ENCODE measurements at regions not wholly inside any gene's neighbourhood (a gene's known extent, or its start where the extent isn't known, plus 50 kb on each side); places are given as distances from the start of the nearest gene placed in this dataset.

DNA sequence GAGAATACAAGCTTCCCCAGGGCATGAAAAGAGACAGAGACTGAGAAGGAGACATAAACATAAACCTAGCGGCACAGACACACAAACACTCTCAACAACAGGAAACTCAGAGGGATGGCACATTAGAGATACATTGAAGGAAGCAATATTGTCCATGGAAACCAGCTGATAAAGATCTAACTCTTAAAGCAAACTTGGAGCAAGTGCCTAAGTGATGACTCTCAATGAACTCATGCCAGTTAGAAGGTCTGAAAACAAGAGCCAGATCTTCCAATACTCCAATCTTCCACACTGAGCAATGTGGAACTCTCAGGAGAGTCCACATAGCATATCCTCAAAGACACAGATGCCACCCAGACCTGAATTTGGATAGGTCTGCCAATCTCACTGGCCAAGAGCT lies 168.8 kb upstream of the ISX start:
- no peak overlapping the region for H3K27ac ChIP-seq
- WGBS, 2 donors = 41 to 86% methylated on average over 1 of the region's 1 CpG
- H3K4me1 ChIP-seq = no peaks in the 10 kb centered on the region
- intact Hi-C loops (cut with DNase I) = no loop called here
- H3K4me3 ChIP-seq = no peak overlapping the region
- H3K27me3 ChIP-seq = no peaks in the 10 kb centered on the region
- H3K9me3 ChIP-seq = peaks cover 0 to 2% (median 0%) of the 10 kb centered on the region in 4 donors
- no peaks in the 10 kb centered on the region for H3K36me3 ChIP-seq
- DNase-seq = no peak
- TF ChIP-seq POLR2AphosphoS5 (IDR thresholded peaks at IDR 0.05) (no peak), POLR2A (IDR thresholded peaks at IDR 0.05) (no peak), EP300 (IDR thresholded peaks at IDR 0.05) (no peak)
- TF ChIP-seq, protein P1, sequence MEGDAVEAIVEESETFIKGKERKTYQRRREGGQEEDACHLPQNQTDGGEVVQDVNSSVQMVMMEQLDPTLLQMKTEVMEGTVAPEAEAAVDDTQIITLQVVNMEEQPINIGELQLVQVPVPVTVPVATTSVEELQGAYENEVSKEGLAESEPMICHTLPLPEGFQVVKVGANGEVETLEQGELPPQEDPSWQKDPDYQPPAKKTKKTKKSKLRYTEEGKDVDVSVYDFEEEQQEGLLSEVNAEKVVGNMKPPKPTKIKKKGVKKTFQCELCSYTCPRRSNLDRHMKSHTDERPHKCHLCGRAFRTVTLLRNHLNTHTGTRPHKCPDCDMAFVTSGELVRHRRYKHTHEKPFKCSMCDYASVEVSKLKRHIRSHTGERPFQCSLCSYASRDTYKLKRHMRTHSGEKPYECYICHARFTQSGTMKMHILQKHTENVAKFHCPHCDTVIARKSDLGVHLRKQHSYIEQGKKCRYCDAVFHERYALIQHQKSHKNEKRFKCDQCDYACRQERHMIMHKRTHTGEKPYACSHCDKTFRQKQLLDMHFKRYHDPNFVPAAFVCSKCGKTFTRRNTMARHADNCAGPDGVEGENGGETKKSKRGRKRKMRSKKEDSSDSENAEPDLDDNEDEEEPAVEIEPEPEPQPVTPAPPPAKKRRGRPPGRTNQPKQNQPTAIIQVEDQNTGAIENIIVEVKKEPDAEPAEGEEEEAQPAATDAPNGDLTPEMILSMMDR (IDR thresholded peaks at IDR 0.05) = no peak

DNA sequence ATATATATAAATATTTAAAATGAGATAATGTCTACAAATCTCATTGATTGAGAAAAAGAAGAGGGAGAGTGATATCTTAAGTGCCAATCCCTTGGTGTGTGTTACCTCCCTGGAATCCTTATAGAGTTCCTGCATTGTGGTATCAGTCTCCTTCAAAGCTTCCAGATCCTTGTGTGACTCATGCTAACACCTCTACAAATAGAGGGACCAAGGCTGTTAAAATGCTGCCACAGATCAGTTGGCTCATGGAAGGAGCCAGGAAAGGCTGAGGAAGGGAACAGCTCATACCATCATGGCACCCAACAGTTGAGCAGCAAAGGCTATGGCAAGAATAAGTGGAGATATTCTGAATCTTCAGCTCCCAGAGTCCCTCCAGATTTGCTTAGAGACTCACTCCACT lies 163.6 kb upstream of the ISX start:
- TF ChIP-seq, protein P1 (IDR thresholded peaks at IDR 0.05) = no peak
- TF ChIP-seq POLR2A (IDR thresholded peaks at IDR 0.05) (no peak), POLR2AphosphoS5 (IDR thresholded peaks at IDR 0.05) (no peak), EP300 (IDR thresholded peaks at IDR 0.05) (no peak)
- no peak for DNase-seq
- Histone ChIP-seq H3K4me3 (no peak overlapping the region), H3K27ac (no peak overlapping the region), H3K36me3 (no peaks in the 10 kb centered on the region), H3K9me3 (peaks cover 0 to 2% (median 0%) of the 10 kb centered on the region in 4 donors), H3K4me1 (no peaks in the 10 kb centered on the region), H3K27me3 (no peaks in the 10 kb centered on the region)
- intact Hi-C loops (cut with DNase I) = loop anchor here (10.0 kb wide), 1 partner anchor 62 kb away; no protein-coding TSS in a partner anchor

DNA sequence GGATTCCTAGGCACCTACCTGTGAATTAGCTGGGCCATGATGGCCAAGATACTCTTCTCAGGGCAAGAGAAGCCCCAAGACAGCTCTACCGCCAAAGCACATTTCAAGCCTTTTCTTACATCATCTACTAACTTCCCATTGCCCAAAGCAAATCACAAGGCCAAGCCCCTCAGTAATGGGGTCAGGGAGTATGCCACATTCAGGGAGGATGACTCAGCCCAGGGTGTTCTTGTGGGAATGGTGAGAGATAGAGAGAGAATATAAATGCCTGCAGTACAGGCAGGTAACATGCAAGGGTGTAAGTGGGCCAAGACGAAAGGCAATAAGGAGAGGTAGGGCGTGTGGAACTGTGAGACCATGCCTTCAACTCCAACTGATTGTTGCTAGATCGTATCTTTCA lies 162.5 kb upstream of the ISX start:
- peaks cover 0 to 2% (median 0%) of the 10 kb centered on the region in 4 donors for H3K9me3 ChIP-seq
- no peak for DNase-seq
- no peak for TF ChIP-seq POLR2A (IDR thresholded peaks at IDR 0.05)
- no peak for TF ChIP-seq POLR2AphosphoS5 (IDR thresholded peaks at IDR 0.05)
- TF ChIP-seq, protein P1 (IDR thresholded peaks at IDR 0.05) = no peak
- TF ChIP-seq EP300 (IDR thresholded peaks at IDR 0.05) = no peak
- 86 to 88% methylated on average over 4 of the region's 4 CpGs for WGBS, 2 donors
- no peaks in the 10 kb centered on the region for H3K27me3 ChIP-seq
- intact Hi-C loops (cut with DNase I) = loop anchor here (10.0 kb wide), 1 partner anchor 61 kb away; no protein-coding TSS in a partner anchor
- H3K4me1 ChIP-seq = no peaks in the 10 kb centered on the region
- no peak overlapping the region for H3K4me3 ChIP-seq
- no peaks in the 10 kb centered on the region for H3K36me3 ChIP-seq
- H3K27ac ChIP-seq = no peak overlapping the region

DNA sequence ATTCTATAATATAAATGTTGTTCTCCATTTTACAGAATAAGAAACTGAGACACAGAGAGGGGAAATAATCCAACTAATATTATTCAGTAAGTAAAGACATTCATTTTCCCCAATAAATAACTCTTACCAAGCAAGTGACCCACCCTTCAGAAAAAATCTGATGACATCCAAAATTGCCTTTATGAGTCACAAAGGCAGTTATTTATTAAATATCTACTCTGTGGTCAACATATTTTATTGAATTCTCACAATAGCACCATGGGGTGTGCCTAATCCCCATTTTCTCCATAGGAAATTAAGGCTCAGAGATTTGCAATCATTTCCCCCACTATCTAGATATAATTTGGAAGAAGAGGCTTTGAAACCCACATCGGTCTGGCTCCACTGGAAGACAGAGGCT lies 161.5 kb upstream of the ISX start:
- Histone ChIP-seq H3K27me3 (no peaks in the 10 kb centered on the region), H3K27ac (no peak overlapping the region), H3K4me3 (no peak overlapping the region), H3K4me1 (no peaks in the 10 kb centered on the region), H3K36me3 (no peaks in the 10 kb centered on the region), H3K9me3 (peaks cover 0 to 2% (median 0%) of the 10 kb centered on the region in 4 donors)
- TF ChIP-seq EP300 (IDR thresholded peaks at IDR 0.05) = no peak
- TF ChIP-seq POLR2A (IDR thresholded peaks at IDR 0.05) = no peak
- TF ChIP-seq, protein P1 (IDR thresholded peaks at IDR 0.05) = no peak
- no peak for TF ChIP-seq POLR2AphosphoS5 (IDR thresholded peaks at IDR 0.05)
- intact Hi-C loops (cut with DNase I) = loop anchor here (10.0 kb wide), 1 partner anchor 60 kb away; no protein-coding TSS in a partner anchor
- no peak for DNase-seq
- 96 to 97% methylated on average over 1 of the region's 1 CpG for WGBS, 2 donors

DNA sequence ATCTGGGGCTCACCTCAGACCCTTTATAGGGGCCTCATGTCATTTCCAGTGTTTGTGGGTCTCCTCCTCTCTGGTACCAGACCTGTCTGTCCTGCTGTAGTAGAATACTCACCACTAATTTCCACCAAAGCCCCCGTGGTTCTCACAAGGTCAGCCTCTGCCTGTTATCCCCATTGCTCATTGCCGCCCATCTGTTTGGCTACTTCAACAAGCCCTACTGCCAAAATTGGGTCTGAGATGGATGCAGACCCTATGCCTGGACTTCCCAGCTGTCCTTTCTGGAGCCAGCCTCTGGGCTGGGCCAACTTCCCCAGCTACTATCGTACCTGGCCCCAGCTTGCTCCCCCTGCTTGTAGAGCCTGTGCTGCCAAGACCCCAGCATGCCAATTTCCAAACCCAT lies 152.1 kb upstream of the ISX start:
- Histone ChIP-seq H3K27ac (no peak overlapping the region), H3K4me3 (no peak overlapping the region), H3K36me3 (no peaks in the 10 kb centered on the region), H3K4me1 (no peaks in the 10 kb centered on the region), H3K9me3 (no peaks in the 10 kb centered on the region), H3K27me3 (no peaks in the 10 kb centered on the region)
- DNase-seq = no peak
- TF ChIP-seq EP300 (IDR thresholded peaks at IDR 0.05) (no peak), POLR2A (IDR thresholded peaks at IDR 0.05) (no peak), POLR2AphosphoS5 (IDR thresholded peaks at IDR 0.05) (no peak)
- TF ChIP-seq, protein P1 (IDR thresholded peaks at IDR 0.05) = no peak
- intact Hi-C loops (cut with DNase I) = no loop called here
- 79 to 80% methylated on average over 3 of the region's 3 CpGs for WGBS, 2 donors
